GM20431 (cell line): ENCODE measurements at regions not wholly inside any gene's neighbourhood (a gene's known extent, or its start where the extent isn't known, plus 50 kb on each side); places are given as distances from the start of the nearest gene placed in this dataset.

Experiments used
- in situ Hi-C: fragments of 300-500 bp; cut with MseI, MboI; formaldehyde crosslinking; loops from one replicate; pipeline ENCODE4 v1.15.0; 2020; ENCODE audit warnings: low sequenced_read_pairs; ENCODE audit not compliant: unreplicated experiment

DNA sequence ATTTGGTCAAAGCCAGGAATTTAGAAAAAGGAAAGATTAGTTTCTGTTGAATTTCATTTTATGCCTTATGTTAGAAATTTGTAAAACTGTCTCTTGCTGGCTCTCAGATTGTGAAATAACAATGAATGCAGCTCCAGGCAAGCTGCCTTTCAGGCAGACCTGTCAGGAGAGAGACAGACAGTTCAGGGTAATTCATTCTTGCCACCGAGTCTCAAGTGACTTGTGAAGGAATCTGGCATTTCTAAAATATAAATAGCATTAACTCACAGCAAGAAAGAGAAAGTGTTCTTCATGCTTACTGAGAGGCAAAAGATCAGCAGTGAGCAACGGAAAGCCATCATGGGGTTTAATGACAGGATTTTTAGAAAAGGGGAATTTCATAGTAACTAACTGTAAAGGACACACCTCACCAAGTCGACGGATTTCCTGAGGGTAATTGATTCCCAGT is 442.3 kb upstream of the AKR1E2 start:
- in situ Hi-C loops, result no loop called here

- in situ Hi-C loops, result no loop called here
Observed at GRCh38 chr10:4382811-4383210, 443.2 kb upstream of the AKR1E2 start.

DNA sequence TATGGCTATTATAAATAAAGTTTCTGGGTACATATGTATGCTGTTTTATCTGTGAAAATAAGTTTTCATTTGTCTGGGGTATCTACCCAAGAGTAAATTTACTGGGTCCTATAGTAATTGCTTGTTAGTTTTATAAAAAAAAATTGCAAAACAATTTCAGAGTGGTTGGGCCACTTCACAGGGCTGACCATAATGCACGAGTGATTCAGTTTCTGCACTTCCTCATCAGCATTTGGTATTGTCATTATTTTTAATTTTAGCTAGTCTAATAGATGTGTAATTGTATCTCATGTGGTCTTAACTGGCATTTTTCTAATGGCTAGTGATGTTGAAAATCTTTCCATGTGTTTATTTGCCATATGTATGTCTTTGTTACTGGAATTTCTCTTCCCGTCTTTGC is 452.4 kb upstream of the AKR1E2 start:
- in situ Hi-C loops, result no loop called here

GRCh38 chr10:4373098-4373497 is 452.9 kb upstream of the AKR1E2 start:
- in situ Hi-C loops, result no loop called here

DNA sequence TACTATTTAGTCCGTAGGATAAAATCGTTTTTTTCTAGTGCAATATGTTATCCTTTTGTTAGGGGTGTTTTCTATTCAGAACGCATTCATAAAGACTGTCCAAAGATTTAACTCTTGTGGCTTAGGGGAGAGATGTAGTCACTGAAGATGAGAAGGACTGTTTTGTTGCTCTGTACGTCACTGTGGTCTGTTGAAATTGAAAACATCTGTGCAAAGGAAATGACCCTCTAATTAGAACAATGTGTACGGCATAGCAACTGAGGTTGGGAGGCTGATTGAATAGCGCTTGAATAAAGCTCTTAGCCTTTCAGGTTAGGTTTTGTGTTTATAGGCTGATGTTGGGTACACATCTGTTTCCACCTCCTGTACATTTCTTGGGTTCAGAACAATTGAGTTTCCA is 453.4 kb upstream of the AKR1E2 start:
- in situ Hi-C loops, result no loop called here

- in situ Hi-C loops, result no loop called here
Observed at GRCh38 chr10:4371691-4372295, 454.2 kb upstream of the AKR1E2 start.

- in situ Hi-C loops, result no loop called here
Observed at GRCh38 chr10:4370376-4370775, 455.6 kb upstream of the AKR1E2 start.

DNA sequence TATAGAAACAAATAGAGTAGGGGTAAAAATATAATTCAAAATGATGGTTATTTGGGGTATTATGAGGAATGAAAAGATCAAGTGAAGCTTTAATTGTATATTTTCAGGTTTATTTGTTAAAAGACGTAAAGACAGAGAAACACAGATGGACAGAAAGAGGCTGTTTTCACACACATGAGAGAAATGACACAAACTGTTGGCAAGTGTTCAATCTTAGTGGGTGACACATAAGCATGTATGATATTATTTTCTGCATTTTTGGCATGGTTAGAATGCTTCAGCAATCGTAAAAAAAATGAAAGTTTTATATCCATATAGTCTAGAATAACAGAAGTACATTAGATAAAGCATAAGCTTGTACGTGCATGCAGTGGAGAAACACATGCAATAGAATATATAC is 464.4 kb upstream of the AKR1E2 start:
- in situ Hi-C loops, result no loop called here

GRCh38 chr10:4359003-4359402 is 467.0 kb upstream of the AKR1E2 start:
- in situ Hi-C loops, result no loop called here

- in situ Hi-C loops, result no loop called here
Observed at GRCh38 chr10:4357911-4358310, 468.1 kb upstream of the AKR1E2 start.

DNA sequence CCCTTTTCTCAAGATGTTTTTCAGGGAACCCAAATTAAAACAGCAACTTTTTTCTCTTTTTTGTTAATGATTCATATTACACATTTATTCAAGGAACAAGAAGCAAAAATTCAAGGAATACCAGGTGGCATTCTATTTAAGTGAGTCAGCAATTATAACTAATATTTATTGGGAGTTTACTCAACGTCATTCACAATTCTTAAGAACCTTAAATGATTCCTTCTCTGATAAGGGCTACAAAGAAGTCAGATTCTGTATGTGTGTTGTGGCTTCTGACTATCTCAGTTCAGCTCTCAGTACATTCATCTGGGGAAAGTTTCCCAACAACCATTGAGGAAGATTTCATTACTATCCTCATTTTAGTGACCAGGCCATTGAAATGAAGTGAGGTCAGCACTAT is 470.7 kb upstream of the AKR1E2 start:
- in situ Hi-C loops, result no loop called here

DNA sequence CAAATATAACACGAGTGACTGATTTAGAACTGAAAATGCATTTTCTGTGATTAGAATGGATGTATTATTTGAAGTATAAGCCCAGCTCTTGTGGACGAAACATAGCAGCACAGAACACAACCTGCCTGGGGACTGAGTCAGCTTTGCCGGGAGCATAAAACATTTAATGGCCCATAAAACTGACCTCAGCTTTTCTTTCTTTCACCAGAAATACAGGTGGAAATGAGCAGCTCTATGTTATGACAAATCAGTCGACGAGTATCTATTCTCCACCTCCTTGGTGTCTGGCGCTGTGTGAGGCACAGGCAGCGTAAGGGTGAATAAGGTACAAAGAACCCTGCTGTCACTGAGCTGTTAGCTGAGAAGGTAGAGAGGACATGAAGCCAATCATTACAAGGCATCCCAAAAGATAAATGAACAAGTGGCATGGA is 471.6 kb upstream of the AKR1E2 start:
- in situ Hi-C loops, result no loop called here

DNA sequence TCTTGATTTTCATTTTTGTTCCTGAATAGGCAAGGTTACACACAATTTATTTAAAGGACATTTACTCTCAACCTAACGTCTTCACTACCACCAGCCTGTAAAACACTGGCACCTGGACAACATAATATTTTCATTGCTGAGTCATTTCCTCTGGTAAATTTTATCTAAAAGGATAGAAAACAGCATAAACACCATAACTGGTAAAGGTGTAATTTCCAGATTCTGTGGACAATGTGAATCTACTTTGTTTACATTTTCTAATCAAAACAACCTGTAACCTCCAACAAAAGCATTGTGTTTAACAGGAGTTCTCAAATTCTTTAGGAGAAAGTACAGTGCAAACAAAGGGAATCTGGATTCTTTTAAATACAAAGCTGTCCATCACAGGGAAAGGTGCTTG is 472.0 kb upstream of the AKR1E2 start:
- in situ Hi-C loops, result no loop called here

GRCh38 chr10:4353059-4353655 is 472.9 kb upstream of the AKR1E2 start:
- in situ Hi-C loops, result no loop called here

DNA sequence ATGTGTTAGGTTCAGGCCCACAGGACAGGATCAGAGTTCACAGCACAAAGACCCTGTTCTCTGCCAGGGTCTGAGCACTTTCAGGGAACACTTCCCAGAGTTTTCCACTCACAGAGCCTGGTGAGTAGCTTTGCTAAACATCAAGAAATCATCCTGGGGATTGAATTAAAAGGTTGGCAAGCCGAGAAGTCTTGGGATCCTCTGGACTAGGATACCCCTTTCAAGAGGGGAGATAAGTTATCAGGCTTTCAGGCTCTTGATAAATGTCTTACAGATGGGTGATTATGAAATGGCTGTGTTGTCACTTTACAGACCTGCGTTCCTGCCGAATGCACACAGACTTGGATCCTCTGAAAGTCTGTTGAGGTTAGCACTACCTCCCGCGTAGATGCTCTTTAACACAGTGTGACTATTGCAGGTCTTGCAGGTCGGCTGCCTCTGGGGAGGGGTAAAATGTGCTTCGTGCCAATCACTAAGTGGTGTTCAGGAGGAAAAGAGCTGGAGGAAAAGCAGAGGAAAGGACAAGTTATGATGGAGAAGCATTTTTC is 473.5 kb upstream of the AKR1E2 start:
- in situ Hi-C loops, result no loop called here

- in situ Hi-C loops, result no loop called here
Observed at GRCh38 chr10:4351723-4352413, 474.1 kb upstream of the AKR1E2 start.

DNA sequence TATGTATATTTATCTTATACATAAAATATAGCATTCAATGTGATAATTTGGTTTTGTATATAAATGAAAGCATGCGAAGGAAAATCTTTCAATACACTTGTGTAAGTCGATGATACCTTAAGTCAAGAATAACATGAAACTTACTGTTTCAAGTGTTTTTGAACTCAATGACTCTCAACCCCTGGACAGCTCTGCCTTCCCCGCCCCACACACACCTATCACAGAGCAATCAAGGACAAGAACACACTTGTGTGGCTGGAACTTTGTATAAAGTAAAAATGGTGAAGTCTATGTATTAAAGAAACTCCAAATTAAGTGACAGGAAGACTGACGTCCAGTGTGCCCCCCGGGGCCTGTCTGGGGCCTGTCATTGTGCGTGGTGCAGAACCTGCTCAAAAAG is 478.6 kb upstream of the AKR1E2 start:
- in situ Hi-C loops, result no loop called here

GRCh38 chr10:4345877-4346646 is 479.9 kb upstream of the AKR1E2 start:
- in situ Hi-C loops, result no loop called here

- in situ Hi-C loops, result no loop called here
Observed at GRCh38 chr10:4344492-4344994, 481.5 kb upstream of the AKR1E2 start.

- in situ Hi-C loops, result no loop called here
Observed at GRCh38 chr10:4343873-4344272, 482.1 kb upstream of the AKR1E2 start.
